CD4-positive, alpha-beta T cell treated with Interferon alpha-2 for 1 hour (primary cell): ENCODE measurements at regions not wholly inside any gene's neighbourhood (a gene's known extent, or its start where the extent isn't known, plus 50 kb on each side); places are given as distances from the start of the nearest gene placed in this dataset.

Experiments used
- DNase-seq, 2 donors: peaks; one replicate each; pipeline ENCODE4 v3.0.0-alpha.2; 2020 to 2022

GRCh38 chr7:16223963-16224707 is 197.2 kb downstream of the CRPPA start:
- peak in 1 of 2 donors; percentile 30 for DNase-seq

GRCh38 chr7:16212610-16213009 is 208.7 kb downstream of the CRPPA start:
- no peak for DNase-seq

GRCh38 chr7:16212032-16212431 is 209.3 kb downstream of the CRPPA start:
- DNase-seq = no peak

GRCh38 chr7:16211402-16211925 is 209.9 kb downstream of the CRPPA start:
- no peak for DNase-seq

GRCh38 chr7:16210171-16210570 is 211.2 kb downstream of the CRPPA start:
- DNase-seq = no peak

- no peak for DNase-seq
Measured at GRCh38 chr7:16207321-16207720, 214.0 kb downstream of the CRPPA start.

GRCh38 chr7:16205466-16205865 is 215.9 kb downstream of the CRPPA start:
- no peak for DNase-seq

- DNase-seq = no peak
Measured at GRCh38 chr7:16204953-16205352, 216.4 kb downstream of the CRPPA start.

GRCh38 chr7:16203065-16203464 is 218.3 kb downstream of the CRPPA start:
- no peak for DNase-seq

GRCh38 chr7:16202303-16202702 is 219.0 kb downstream of the CRPPA start:
- DNase-seq = no peak

GRCh38 chr7:16200591-16200990 is 220.7 kb downstream of the CRPPA start:
- no peak for DNase-seq

GRCh38 chr7:16193631-16194030 is 227.7 kb downstream of the CRPPA start:
- no peak for DNase-seq

- DNase-seq = no peak
Measured at GRCh38 chr7:16189026-16189715, 232.2 kb downstream of the CRPPA start.

- no peak for DNase-seq
Measured at GRCh38 chr7:16187131-16187530, 234.2 kb downstream of the CRPPA start.

- DNase-seq = no peak
Measured at GRCh38 chr7:16178585-16178984, 242.8 kb downstream of the CRPPA start.

- DNase-seq = no peak
Measured at GRCh38 chr7:16178092-16178491, 243.2 kb downstream of the CRPPA start.

GRCh38 chr7:16174253-16174652 is 247.1 kb downstream of the CRPPA start:
- no peak for DNase-seq

GRCh38 chr7:16172366-16172765 is 249.0 kb downstream of the CRPPA start:
- DNase-seq = no peak

GRCh38 chr7:16171928-16172327 is 249.4 kb downstream of the CRPPA start:
- no peak for DNase-seq

- no peak for DNase-seq
Measured at GRCh38 chr7:16170671-16171070, 250.7 kb downstream of the CRPPA start.

- no peak for DNase-seq
Measured at GRCh38 chr7:16169537-16169936, 251.8 kb downstream of the CRPPA start.

GRCh38 chr7:16167526-16167925 is 253.8 kb downstream of the CRPPA start:
- DNase-seq = no peak

- no peak for DNase-seq
Measured at GRCh38 chr7:16144361-16144760, 277.0 kb downstream of the CRPPA start.

- no peak for DNase-seq
Measured at GRCh38 chr7:16137944-16138343, 283.4 kb downstream of the CRPPA start.
